ENCODE measurements at regions not wholly inside any gene's neighbourhood (a gene's known extent, or its start where the extent isn't known, plus 50 kb on each side); places are given as distances from the start of the nearest gene placed in this dataset.

GRCh38 chr1:47669081-47669585, 231.3 kb downstream of the FOXD2 start:
- DNase-seq, result peak in 2 of 7 donors; percentile 1 to 6
- intact Hi-C loops (cut with DNase I), result no loop called here
- Histone ChIP-seq H3K4me3 (no peak overlapping the region), H3K27me3 (no peaks in the 10 kb centered on the region), H3K4me1 (replicated peaks in 1 of 2) (no peaks in the 10 kb centered on the region), H3K9me3 (replicated peaks in 1 of 3) (no peaks in the 10 kb centered on the region), H3K27ac (no peak overlapping the region), H3K36me3 (replicated peaks in 1 of 2) (no peaks in the 10 kb centered on the region)
- 82 to 93% (median 90%) methylated on average over 10 of the region's 10 CpGs for WGBS, 4 donors
- TF ChIP-seq POLR2A (IDR thresholded peaks at IDR 0.05) (no peak), CTCF (IDR thresholded peaks at IDR 0.05) (no peak)

- intact Hi-C loops (cut with DNase I), result no loop called here
- no peak overlapping the region for H3K4me3 ChIP-seq
- H3K9me3 ChIP-seq (replicated peaks in 1 of 3), result no peaks in the 10 kb centered on the region
- TF ChIP-seq CTCF (IDR thresholded peaks at IDR 0.05) (no peak), POLR2A (IDR thresholded peaks at IDR 0.05) (no peak)
- no peaks in the 10 kb centered on the region for H3K27me3 ChIP-seq
- DNase-seq, result no peak
- no peaks in the 10 kb centered on the region for H3K4me1 ChIP-seq (replicated peaks in 1 of 2)
- H3K36me3 ChIP-seq (replicated peaks in 1 of 2), result no peaks in the 10 kb centered on the region
- H3K27ac ChIP-seq, result no peak overlapping the region
These were observed 234.8 kb downstream of the FOXD2 start for GRCh38 chr1:47672622-47673021.

GRCh38 chr1:47674189-47674588, 236.3 kb downstream of the FOXD2 start:
- no peak overlapping the region for H3K27ac ChIP-seq
- no peaks in the 10 kb centered on the region for H3K27me3 ChIP-seq
- no peak for DNase-seq

GRCh38 chr1:47675047-47675675, 237.3 kb downstream of the FOXD2 start:
- DNase-seq, result peak in 2 of 7 donors; percentile 1 to 11
- Histone ChIP-seq H3K27me3 (no peaks in the 10 kb centered on the region), H3K27ac (no peak overlapping the region), H3K4me3 (no peak overlapping the region), H3K4me1 (replicated peaks in 1 of 2) (no peaks in the 10 kb centered on the region), H3K36me3 (replicated peaks in 1 of 2) (no peaks in the 10 kb centered on the region), H3K9me3 (replicated peaks in 1 of 3) (no peaks in the 10 kb centered on the region)
- TF ChIP-seq CTCF (IDR thresholded peaks at IDR 0.05), result no peak
- no peak for TF ChIP-seq POLR2A (IDR thresholded peaks at IDR 0.05)
- WGBS, 4 donors, result 82 to 88% (median 83%) methylated on average over 1 to 3 of the region's 3 CpGs; no CpG with 5 or more reads in 1 of the 4 donors
- intact Hi-C loops (cut with DNase I), result no loop called here

More at GRCh38 chr1:47674189-47674588, 236.3 kb downstream of the FOXD2 start:
- Histone ChIP-seq H3K4me1 (replicated peaks in 1 of 2) (no peaks in the 10 kb centered on the region), H3K9me3 (replicated peaks in 1 of 3) (no peaks in the 10 kb centered on the region), H3K36me3 (replicated peaks in 1 of 2) (no peaks in the 10 kb centered on the region), H3K4me3 (no peak overlapping the region)
- intact Hi-C loops (cut with DNase I), result no loop called here
- TF ChIP-seq CTCF (IDR thresholded peaks at IDR 0.05), result no peak
- TF ChIP-seq POLR2A (IDR thresholded peaks at IDR 0.05), result no peak
